Hepatocyte (in vitro differentiated cells): ENCODE measurements at regions not wholly inside any gene's neighbourhood (a gene's known extent, or its start where the extent isn't known, plus 50 kb on each side); places are given as distances from the start of the nearest gene placed in this dataset.

ENCODE experiments used
- CTCF ChIP-seq: fragments of 200-600 bp; sonication (generic); IDR thresholded peaks from 2 replicates; pipeline ENCODE4 v1.5.1; 2016; ENCODE audit warnings: antibody characterized with exemption, mild to moderate bottlenecking; ENCODE audit not compliant: poor library complexity
- EZH2 ChIP-seq: fragments of 200-600 bp; sonication (generic); IDR thresholded peaks from 2 replicates; pipeline ENCODE4 v1.6.1; 2016; ENCODE audit warnings: antibody characterized with exemption, mild to moderate bottlenecking, borderline replicate concordance
- EZH2phosphoT487 ChIP-seq: fragments of 200-600 bp; sonication (generic); IDR thresholded peaks from one replicate; pipeline ENCODE4 v1.6.1; 2018; ENCODE audit warnings: antibody characterized with exemption, mild to moderate bottlenecking, low read depth, moderate library complexity; ENCODE audit not compliant: unreplicated experiment, severe bottlenecking

- no peak for TF ChIP-seq CTCF
- TF ChIP-seq EZH2phosphoT487: no peak
- no peak for TF ChIP-seq EZH2
Measured at GRCh38 chr15:38992506-38992905, 427.9 kb upstream of the RASGRP1 start.
